ENCODE measurements at regions not wholly inside any gene's neighbourhood (a gene's known extent, or its start where the extent isn't known, plus 50 kb on each side); places are given as distances from the start of the nearest gene placed in this dataset.
"Not testable (repeated sequence)": the region's sequence is repeated elsewhere in the genome, so short reads cannot be mapped to it uniquely, and the experiment has no call there.

DNA sequence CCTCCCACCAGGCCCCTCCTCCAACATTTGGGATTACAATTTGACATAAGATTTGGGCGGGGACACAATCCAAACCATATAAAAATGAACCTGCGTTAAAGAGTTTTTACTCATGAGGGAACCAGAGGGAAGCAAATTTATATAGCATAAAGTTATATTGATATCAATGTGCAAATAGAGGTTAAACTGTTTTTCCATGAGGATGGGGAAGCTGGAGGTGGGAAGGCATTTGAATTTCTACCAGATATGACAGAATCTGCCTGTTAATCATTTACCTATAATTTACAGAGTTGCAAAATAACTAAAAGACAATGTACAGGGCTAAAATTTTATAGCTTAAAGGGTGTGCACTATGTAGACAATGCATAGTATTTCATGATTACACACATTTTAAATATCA lies 322.0 kb upstream of the FKBP1C start:
- DNase-seq = no peak

- DNase-seq = peak; percentile 14
Observed at GRCh38 chr6:62891065-62891647, 320.1 kb upstream of the FKBP1C start.

DNA sequence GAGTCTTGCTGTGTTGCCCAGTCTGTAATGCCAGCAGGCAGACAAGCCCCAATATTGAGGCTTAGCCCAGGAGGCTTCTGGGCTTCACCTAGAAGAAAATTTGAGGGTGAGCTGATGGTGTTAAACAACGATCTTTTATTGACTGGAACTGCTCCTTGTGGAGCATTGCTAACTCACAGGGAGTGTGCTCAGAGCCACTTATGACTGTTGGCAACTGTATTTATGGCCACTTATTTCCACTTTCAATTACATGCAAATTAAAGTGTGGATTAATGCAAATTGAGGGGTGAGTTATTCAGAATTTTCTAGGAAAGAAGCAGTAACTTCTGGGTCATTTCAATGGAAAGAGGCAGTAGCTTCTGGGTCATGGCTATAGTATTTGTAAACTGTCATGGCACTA lies 317.2 kb upstream of the FKBP1C start:
- no peak for DNase-seq

DNA sequence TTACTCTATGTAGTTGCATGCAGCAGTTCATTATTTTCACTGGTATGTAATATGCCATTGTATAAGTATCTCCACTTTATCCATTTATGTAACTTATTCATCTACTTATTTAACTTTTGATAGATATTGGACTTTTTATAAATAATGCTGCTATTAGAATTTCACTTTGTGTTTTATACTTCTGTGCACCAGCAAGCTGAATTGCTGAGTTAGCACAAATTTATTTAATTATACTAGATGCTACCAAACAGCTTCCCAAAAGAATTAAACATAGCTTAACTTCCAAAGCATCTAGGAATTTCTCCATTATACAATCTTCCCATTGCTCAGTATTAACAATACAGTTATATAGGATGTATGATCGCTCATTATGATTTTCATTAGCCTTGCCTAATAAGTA lies 308.0 kb upstream of the FKBP1C start:
- DNase-seq = no peak

GRCh38 chr6:62904687-62905086 lies 306.6 kb upstream of the FKBP1C start:
- DNase-seq = no peak

DNA sequence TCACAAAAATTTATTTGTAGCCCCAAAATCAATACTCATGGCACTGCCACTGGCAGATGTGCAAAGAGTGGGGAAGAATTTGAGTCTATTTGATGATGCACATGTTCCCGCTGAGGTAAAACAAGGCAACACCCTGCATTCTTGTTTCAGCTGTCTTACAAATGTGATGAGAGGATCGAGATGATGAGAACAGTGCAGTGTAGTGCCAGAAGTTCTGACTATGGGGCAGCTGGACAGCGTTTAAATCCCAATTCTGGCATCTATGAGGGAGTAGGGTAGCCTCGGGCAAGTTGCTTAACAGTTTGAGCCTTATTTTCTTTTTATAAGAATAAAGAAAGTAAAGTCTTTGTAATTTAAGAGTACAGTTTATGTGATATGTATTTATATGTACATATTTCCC lies 296.7 kb upstream of the FKBP1C start:
- no peak for DNase-seq

DNA sequence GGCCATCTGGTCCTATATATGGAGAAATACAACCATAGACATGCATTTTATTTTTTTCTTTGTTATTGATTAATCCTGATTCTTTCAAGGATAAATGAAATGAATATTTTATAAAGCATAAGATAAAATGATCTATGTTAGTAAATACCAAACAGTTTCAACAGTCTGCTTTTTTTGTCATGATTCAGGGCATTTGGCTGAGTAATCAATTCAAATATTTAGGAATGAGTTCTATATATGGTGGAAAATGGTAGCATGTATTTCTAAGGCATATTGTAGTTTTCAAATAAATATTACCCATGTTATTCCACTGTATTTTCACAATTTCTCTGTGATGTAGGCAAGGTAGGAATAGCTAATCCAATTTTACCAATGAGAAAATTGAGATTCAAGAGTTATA lies 287.5 kb upstream of the FKBP1C start:
- no peak for DNase-seq

- DNase-seq = no peak
Observed at GRCh38 chr6:62940848-62941247, 270.4 kb upstream of the FKBP1C start.

GRCh38 chr6:62942000-62942399 lies 269.3 kb upstream of the FKBP1C start:
- no peak for DNase-seq

DNA sequence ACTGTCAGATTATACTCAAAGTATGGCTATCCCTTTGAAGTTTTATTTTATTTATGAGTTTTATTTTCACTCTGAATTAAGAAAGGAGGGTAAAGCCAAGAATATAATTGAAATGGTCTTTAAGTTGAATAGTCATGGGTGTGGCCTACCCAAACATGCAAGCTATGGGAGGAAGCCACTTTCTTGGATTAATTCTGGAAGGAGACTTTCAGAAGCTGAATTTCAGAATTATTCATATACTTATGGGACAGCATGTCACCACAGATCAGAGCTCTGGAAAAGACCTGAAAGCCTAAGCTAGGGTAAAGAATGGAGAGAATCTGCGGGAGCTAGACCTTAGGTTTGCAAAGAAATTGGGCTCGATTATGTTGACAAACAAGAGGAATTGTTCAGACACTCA lies 242.4 kb upstream of the FKBP1C start:
- no peak for DNase-seq

- no peak for DNase-seq
Observed at GRCh38 chr6:62971976-62972658, 239.2 kb upstream of the FKBP1C start.

DNA sequence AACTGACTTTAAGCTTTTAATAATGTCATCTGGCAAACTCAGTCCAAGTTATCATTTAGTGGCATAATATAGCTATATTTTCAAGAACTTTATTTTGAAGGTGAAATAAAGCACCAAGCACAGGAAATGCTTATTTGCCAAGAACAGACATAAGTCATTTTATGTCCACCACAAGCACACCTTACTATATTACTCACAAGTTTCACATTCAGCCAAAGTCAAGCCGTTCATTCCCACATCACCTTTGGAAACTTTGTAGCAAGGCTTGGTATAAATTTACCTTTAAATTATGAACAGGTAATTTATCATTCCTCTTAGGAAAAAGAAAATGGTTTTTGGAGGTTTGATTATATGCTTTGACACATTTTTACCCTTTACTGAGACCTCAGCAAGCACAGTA lies 236.8 kb upstream of the FKBP1C start:
- DNase-seq = no peak

GRCh38 chr6:62976566-62976965 lies 234.7 kb upstream of the FKBP1C start:
- no peak for DNase-seq

- no peak for DNase-seq
Observed at GRCh38 chr6:62978920-62979319, 232.3 kb upstream of the FKBP1C start.

GRCh38 chr6:62980093-62980492 lies 231.2 kb upstream of the FKBP1C start:
- no peak for DNase-seq

GRCh38 chr6:62980724-62981123 lies 230.5 kb upstream of the FKBP1C start:
- no peak for DNase-seq

- no peak for DNase-seq
Observed at GRCh38 chr6:62982951-62983350, 228.3 kb upstream of the FKBP1C start.

GRCh38 chr6:62991696-62992095 lies 219.6 kb upstream of the FKBP1C start:
- not testable (repeated sequence) for DNase-seq

DNA sequence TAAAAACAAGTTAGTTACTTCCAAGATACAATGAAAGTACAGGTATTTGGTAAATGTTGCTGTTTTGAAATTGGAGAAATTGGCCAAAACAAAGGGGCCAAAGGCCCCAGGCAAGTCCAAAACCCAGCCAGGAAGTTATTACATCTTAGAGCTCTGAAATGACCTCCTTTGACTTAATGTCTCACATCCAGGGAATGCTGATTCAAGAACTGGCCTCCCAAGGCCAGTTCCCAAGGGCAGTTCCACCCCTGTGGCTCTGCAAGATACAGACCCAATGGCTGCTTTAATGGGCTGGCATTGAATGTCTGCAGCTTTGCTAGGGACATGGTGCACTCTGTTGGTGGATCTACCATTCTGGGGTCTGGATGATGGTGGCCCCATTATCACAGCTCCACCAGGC lies 217.3 kb upstream of the FKBP1C start:
- DNase-seq = no peak

DNA sequence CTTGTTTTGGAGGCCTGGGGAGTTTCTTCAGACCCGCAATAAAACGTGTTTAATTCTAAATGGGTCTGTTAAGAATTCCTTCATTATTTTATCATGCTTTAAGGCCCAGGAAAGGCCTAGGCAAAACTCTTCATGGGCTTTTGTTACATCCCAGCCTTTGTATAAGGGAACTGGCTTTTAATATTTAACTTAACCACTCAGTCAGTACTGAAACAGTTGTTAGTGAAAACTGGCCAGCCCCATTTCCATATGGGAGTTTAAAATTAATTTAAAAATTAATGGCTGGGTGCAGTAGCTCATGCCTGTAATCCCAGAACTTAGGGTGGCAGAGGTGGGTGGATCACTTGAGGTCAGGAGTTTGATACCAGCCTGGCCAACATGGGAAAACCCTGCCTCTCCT lies 213.2 kb upstream of the FKBP1C start:
- DNase-seq = peak; percentile 7

- DNase-seq = not testable (repeated sequence)
Observed at GRCh38 chr6:62999242-62999641, 212.0 kb upstream of the FKBP1C start.

DNA sequence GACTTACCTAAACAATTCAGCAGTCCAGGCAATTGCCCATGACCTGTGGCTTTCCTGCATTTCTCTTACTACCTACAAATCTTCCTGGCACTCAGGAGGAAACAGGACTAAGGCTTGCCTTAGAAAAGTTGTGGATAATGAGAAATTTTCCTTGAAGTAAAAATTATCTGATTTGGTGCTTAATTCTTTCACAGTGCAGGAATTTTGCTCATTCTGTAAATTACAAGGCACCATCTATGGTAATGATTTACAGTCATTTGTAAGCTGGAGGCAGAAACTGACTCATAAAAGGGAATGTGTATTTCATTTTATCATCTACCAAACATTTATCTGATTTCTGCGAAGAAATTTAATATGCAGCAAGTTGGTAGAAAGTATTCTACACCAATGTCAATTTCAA lies 211.5 kb upstream of the FKBP1C start:
- no peak for DNase-seq

GRCh38 chr6:63006018-63006417 lies 205.3 kb upstream of the FKBP1C start:
- not testable (repeated sequence) for DNase-seq

GRCh38 chr6:63010962-63011361 lies 200.3 kb upstream of the FKBP1C start:
- not testable (repeated sequence) for DNase-seq
